Posterior vena cava (tissue), 2 donors: ENCODE measurements at regions not wholly inside any gene's neighbourhood (a gene's known extent, or its start where the extent isn't known, plus 50 kb on each side); places are given as distances from the start of the nearest gene placed in this dataset.

Source experiments
- DNase-seq: peaks from one replicate; pipeline ENCODE4 v3.0.0-alpha.2; 2020; ENCODE audit warnings: low spot score
- intact Hi-C, 2 donors: fragments of 100-400 bp; cut with DNase I; formaldehyde crosslinking; loops; one replicate each; pipeline versions ENCODE4 v1.14.1 to v1.14.2; 2022 to 2023
- donor health status: DM: yes; HTN: yes; CAD: no.
- donor health status: DM: yes; HTN: yes; CAD: no.

DNA sequence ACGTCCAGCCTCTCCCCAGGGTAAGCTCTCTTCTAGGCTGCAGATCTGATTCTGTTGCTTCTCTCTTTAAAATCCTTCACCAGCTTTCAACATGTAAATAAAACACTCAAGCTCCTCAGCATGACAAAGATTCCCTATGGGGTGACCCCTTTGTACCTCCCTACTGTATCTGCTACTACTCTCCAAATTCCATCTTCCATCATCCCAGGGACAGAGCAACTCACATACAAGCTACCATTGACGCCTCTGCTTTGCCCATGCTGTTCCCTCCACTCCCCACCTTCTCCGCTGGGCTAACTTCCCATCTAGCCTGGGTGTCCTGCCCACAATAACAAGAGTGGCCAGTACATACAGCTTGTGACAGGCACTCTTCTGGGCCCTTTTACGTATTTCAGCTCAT, 207.5 kb upstream of the ZBED5 start:
- intact Hi-C loops = no loop called here
- no peak for DNase-seq

DNA sequence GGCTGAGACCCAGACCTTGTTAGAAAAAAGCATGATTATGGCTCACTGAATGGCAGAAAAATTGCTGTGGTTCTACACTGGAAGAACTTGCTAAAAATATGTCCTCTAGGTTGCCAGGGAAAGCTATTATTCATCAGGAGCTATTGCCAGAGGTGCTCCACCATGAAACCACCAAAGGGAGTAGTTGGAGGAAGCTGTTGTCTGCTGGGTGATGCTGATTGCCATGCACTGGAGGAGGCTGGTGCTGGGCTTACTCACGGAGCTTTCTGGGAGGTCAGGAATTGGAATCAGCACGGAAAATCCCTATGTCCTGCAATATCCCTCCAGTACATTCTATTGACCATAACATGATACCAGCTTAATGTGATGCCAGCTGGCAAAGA, 199.6 kb upstream of the ZBED5 start:
- no peak for DNase-seq
- intact Hi-C loops = no loop called here

DNA sequence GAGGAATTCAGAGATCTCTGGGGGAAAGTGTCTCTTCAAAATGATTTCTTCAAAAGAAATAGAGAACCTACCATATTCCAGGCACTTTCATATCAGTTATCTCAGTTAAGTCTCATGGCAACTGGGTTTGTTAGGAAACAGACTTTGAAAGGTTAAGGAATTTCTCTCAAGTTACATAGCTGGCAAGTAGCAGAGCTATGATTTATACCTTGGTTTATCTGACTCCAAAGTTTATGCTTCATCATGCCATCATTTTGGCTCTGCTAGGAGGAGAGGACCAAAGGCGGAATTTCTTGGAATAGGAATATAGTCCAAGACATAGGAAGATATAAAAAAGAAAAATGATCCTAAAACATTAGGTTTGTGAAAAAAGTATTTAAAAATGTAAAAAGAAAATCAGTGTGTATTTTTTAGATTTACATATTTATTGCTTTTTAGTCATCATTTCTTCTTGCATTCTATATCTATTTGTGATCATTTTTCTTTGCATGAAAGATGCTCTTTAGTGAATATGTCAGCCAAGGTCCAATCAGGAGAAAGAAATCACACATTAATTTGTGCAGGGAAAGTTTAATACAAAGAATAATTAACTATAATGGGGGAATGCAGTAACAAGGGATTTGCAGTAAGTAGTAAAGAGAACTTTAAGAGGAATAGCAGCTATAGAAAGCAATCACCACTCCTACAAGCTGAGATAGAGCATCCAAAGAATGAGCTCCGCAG, 199.1 kb upstream of the ZBED5 start:
- intact Hi-C loops = no loop called here
- DNase-seq = no peak

DNA sequence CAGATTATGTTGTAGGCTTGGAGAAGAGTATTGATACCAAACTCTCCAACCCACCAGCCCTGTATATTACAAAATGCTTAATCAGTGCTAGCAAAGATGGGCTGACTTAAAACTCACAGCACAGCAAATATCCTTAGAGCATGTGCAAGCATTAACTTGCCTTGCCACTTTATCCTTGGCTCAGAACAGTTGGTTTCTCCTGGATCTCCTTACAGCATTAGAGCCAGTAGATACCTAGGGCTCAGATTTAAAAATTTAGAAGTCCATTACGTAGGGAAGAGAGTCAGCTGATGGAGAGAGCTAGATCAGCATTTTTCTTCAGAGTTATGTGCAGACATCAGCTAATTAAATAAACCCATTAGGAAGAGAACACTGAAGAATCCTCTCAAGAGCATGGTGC, 198.5 kb upstream of the ZBED5 start:
- intact Hi-C loops = no loop called here
- DNase-seq = no peak

DNA sequence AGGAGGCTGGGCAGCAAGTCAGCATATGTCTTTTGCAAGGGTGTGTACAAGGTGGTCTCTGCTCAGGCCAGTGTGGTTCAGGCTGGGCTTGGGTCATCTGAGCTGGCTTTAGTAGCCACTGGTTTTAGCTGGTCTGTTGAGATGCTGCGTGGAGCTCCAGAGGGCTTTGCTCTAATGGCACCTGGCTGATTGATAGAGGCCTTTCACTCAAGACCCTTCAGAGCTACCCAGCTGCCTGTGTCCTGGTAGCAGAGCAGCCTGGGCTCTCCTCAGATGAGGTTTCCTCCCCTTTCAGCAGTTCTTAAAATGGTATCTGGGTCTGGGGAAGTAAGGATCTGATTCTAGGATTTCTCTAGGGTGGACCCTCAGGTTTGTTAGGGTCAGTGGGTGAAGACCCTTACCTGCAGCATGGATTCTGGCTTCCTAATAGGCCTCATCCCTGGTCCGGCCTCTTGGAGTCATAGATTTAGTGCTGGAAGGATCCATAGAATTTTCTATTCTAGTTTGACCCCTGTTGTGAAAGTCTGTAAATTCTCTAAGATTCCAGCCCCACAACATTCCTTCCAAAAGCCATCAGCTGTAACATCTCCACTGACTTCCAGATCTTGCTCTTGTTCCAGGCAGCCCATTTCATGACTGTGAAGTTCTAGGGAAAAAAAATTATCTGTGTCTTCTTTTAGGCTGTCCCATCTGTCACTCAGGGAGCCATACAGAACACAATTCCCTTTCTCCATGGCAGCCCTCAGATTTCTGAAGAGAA, 190.2 kb upstream of the ZBED5 start:
- intact Hi-C loops = no loop called here
- no peak for DNase-seq

DNA sequence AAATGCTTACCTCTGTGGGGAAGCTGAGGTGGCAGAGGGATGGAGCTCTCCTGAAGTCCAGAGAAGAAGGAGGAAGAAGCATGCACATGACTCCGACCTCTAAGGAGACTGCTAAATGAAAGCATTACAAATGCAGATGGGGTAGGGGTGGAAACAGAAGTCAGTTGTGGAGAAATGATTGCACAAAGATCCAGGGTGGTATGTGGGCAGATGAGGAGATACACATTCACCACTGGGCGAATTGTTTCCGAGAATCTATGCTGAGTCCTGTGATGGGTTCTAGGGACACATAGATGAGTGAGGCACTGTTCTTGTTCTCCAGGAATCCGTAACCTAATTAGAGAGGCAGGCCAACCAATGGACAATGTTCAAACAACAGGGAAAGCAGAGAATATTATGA, 188.9 kb upstream of the ZBED5 start:
- DNase-seq = no peak
- intact Hi-C loops = no loop called here

DNA sequence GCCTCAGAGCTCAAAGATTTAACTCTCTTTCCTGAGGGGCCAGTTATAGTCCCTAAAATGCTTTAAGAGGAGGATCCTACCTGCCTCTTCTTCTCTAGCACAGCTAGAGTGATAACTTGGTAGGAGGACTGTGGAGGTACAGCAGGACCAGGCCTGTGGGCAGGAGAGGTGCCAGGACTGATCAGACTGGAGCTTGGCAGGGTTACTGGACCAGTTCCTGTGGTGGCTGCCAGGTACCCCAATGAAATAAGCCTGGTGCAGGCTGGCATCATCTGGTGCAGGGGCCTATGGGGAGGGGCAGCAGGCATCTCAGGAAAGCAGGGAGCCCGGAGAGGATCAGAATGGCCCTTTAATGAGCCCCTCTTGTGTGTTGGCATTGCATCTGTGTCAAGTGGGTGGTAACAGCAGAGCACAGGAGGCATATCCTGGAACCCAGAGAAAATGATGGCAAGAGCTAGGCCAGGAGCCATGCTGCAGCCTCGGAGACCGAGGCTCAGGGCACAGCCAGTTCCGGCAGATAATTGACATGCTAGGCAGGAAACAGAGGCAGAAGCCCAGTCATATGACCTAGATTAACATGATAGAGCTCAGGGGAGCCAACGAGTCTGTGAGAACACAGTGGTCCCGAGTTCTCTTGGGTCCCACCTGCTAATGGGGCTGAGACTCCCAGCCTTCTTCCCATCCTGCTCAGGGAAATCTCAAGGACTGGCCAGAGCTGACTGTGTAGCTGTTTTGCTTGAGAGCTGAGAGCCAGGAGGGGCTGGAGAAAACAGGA, 187.5 kb upstream of the ZBED5 start:
- intact Hi-C loops = no loop called here
- DNase-seq = no peak

DNA sequence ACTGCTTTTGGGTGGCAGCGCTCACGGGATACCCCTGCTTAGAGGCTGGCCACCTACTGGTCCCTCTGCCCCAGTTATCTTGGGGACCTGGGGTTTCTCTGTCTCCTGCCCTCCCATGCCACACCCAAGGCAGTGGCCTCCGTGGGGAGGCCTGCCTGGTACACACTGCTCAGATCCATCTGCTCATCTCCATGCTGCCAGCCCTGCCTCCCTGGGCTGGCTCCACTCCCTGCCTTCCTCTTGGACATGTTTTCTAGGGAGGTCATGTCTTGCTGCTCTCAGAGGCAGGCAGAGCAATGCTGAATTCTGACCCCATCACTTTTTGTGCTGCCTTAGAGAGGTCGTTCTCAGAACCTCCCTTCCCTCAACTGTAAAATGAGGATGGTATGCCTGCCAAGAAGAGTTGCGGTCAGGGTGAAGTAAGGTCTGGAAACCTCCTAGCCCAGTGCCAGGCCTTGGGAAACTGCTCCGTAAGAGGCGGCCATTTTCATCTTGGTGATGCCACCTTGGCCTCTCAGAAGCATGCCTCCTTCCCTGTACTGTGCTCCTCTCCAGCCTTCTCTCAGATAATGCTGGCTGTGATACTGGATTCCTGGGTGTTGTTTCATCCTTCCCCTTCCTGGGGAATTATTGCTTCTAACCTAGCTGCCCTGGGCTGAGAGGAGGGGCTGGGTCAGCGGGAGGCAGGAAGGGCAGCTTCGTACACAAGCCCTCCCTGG, 186.4 kb upstream of the ZBED5 start:
- intact Hi-C loops = loop anchor here in 1 of 2 donors (5.0 kb wide), 1 partner anchor 103 kb away; no protein-coding TSS in a partner anchor
- DNase-seq = no peak

DNA sequence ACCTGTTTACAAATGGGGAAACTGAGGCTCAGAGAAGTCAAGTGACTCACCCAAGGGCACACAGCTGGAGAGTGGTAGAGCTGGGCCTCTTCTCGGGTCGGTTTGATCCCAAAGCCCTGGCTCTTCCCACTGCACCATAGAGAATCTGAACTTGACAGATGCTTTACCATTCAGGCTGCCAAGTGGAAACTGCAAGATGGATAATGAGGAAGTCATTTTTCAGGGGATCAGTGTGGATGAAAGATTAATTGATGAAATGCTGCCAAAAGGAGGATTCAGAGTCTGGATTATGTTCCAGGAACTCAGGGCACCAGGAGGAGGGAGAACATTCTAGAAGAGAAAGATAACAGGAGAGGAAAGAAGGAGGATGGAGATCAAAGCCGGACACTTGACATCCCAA, 185.9 kb upstream of the ZBED5 start:
- no peak for DNase-seq
- intact Hi-C loops = loop anchor here in 1 of 2 donors (5.0 kb wide), 1 partner anchor 104 kb away; no protein-coding TSS in a partner anchor

DNA sequence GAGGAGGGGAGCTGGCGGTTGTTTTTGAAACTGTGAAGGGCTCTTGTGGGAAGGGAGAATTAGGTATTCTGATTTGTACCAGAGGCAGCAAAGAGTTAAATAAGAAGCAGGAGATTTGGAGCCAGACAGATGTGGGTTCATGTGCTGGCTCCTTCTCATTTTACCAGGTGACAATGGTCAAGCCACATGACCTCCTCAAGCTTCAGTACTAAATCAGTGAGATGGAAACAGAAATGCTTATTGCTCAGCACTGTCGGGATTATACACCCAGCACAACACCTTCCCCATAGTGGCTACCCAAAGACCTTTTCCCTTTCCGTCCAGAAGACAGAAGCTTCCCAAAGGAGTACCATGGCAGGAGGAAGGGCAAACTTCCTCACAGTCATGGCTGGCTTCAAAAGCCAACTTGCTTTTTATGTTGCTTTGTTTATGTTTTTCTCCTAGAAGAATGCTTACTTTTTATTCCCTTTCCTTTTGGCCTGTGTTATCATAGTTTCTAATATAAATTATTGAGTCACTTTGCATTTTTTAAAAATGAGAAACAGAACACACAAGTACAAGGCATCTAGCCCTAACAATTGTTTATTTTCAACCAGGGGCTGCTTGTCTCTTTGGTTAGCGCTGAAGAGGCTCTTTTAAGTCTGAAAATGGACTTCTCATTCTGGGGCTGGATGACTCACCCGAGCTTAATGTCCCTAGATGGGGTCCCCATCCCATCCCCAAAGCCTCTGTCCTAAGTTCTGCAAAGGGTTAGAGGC, 181.5 kb upstream of the ZBED5 start:
- intact Hi-C loops = loop anchor here (5.0 to 10.0 kb wide), 4 partner anchors 105 to 748 kb away; partner anchors contain the start of gene GALNT18 (in 1 of the 2)
- DNase-seq = no peak

DNA sequence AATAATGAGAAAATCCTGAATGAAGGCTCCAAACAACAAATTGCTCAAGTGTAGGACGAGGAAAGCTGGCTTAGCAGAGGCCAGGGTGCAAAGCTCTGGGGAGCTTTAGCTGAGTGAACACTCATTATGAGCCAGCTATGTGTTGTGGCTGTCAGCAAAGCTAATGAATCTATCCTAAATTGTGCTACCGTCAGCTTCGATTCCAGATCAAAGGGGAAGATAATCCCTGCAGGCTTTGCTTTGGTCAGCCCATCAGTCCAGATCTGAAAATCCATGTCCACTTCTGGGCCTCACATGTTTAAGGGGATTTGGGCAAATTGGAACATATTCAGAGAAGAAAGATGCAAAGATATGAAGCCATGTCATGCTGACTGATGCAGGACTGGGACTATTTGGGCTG, 180.9 kb upstream of the ZBED5 start:
- intact Hi-C loops = loop anchor here (5.0 to 10.0 kb wide), 4 partner anchors 106 to 749 kb away; partner anchors contain the start of gene GALNT18 (in 1 of the 2)

DNA sequence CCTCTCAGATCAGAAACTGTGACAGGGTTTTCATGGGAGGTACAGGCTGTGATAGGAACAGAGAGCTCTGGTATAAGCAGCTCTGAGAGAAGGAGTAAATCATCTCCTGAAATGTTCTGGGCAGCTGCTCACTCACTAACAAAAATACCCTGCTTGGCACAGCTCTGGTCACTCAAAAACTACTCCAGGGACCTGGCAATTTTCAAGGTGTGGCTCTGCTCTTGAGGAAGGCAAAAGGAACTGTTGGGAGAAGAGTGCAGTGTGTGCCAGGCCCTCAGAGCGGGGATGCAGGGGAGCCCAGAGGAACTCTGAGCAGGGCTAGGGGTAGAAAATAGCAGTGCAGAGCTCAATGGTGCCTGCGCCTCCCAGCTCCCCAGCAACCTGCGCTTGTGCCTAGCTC, 180.5 kb upstream of the ZBED5 start:
- intact Hi-C loops = loop anchor here (5.0 to 10.0 kb wide), 4 partner anchors 106 to 749 kb away; partner anchors contain the start of gene GALNT18 (in 1 of the 2)
- DNase-seq = no peak

More for the DNA sequence above, 180.9 kb upstream of the ZBED5 start:
- no peak for DNase-seq

DNA sequence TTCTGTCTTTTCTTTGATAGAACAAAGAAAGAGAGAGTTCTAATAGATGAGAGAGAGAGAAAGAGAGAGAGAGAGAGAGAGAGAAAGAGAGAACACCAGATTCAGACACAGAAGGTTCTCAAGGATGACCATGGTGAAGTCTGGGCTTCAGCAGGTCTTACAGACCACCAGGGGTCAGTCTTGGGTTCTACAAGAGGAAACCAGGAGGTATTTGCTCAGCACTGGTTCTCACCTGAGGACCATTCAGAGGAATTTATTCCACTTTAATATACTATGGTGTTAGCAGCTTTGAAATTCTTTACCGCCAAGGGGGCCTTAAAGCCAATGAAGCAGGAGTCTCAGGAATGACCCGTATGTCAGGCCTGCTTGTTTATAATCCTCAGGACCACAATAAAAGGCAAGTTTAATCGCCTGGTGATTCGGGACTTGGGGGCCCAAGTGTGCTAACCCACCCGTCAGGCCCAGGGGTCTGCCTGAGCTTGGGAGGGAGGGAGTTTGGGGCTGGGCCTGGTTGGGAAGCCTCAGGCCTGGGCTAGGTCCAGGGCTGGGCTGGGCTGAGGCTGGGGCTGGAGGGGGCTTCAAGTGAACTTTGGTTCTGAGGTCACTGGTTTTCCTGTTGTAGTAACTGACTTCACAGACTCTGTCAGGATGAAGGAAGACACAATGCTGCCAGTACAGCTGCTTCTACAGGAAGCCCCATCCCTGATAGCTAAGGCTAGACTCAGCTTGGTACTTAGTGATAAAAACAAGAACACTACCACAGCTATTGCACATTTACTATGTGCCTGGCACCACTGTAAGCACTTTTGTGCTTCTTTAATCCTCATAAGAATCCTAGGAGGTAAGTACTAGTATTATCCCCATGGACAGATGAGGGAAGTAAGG, 179.2 kb upstream of the ZBED5 start:
- intact Hi-C loops = loop anchor here (5.0 to 10.0 kb wide), 4 partner anchors 108 to 750 kb away; partner anchors contain the start of gene GALNT18 (in 1 of the 2)
- no peak for DNase-seq

DNA sequence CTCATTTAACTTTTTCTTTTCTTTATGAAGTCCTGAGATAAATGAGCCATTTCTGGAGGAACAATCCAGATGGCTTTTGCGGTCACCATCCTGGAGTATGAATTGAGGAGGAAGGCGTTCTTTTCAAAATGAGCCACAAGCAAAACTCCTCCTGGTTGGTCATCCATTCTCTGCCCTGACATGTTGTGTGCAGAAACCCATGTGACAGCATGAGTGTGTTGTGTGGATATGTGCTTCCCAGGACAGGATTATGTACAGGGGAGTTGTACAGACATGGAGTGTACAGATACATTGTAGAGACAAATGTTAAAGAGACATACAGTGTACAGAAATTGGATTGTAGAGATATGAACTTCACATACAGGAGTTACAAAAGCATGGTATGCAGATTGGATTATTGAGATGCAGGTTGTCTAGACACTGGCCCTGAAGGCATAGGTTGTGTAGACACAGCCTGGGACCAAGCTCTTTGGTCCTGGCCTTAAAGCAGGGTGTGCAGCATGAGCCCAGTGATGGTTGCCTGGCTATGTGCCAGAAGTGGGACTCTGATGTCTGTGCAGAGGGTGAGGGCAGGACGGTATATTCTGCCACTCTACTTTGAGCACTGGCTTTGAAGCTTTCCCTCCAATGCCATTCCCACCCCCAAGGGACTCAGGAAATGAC, 178.5 kb upstream of the ZBED5 start:
- DNase-seq = no peak
- intact Hi-C loops = loop anchor here (5.0 to 10.0 kb wide), 4 partner anchors 108 to 751 kb away; partner anchors contain the start of gene GALNT18 (in 1 of the 2)

DNA sequence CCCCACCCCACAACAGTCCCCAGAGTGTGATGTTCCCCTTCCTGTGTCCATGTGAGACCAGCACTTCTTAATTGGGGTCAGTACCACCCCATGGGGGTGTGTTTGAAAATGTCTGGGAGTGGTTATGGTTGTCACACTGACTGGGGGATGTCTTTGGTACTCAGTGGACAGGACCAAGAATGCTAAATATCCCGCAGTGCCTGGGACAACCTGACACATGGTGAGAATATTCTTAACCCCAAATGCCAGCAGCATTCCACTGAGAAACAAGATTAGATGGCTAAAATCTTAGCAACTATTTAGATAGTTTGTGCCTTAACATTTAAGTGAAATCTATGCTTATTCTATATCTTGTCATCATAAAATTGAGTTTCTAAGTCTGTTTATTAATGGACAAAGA, 177.5 kb upstream of the ZBED5 start:
- intact Hi-C loops = loop anchor here (5.0 to 10.0 kb wide), 4 partner anchors 109 to 752 kb away; partner anchors contain the start of gene GALNT18 (in 1 of the 2)
- no peak for DNase-seq

DNA sequence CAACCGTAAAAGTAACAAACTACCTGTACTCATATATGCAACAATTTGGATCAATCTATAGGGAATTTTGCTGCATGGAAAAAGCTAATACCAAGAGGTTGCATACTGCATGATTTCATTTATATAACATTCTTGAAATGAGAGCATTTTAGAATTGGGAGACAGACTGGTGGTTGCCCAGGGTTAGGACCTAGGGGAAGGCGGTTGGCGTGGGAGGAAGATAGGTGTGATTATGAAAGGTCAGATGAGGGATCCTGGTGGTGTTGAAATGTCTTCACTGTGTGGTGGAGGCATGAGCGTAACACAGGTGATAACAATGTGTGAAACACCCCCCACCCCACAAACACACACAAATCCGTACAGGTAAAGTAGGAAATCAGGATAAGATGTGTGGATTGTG, 176.6 kb upstream of the ZBED5 start:
- no peak for DNase-seq
- intact Hi-C loops = loop anchor here (10.0 kb wide), 3 partner anchors 110 to 590 kb away; partner anchors contain the start of gene GALNT18 (in 1 of the 2)
